SK-N-MC (cell line): ENCODE measurements at regions not wholly inside any gene's neighbourhood (a gene's known extent, or its start where the extent isn't known, plus 50 kb on each side); places are given as distances from the start of the nearest gene placed in this dataset.
A peak's percentile ranks its signal among the peaks of the same experiment; 100 is the strongest.

Source experiments
- EZH2 ChIP-seq: fragments of 200-600 bp; sonication (generic); IDR thresholded peaks from one replicate; pipeline ENCODE4 v1.6.1; 2017; ENCODE audit warnings: antibody characterized with exemption
- FOXP2 ChIP-seq: optimal IDR thresholded peaks from 2 replicates; pipeline ENCODE3; 2011; ENCODE audit warnings: mild to moderate bottlenecking, moderate library complexity; ENCODE audit not compliant: insufficient read depth; ENCODE audit errors: extremely low read length, control extremely low read depth
- POLR2AphosphoS5 ChIP-seq: IDR thresholded peaks from 2 replicates; pipeline ENCODE4 v1.6.1; 2012; ENCODE audit warnings: mild to moderate bottlenecking, low read depth, low read length, borderline replicate concordance

GRCh38 chr16:13856811-13857511, 63.0 kb upstream of the ERCC4 start:
- TF ChIP-seq EZH2 (no peak), FOXP2 (peak; percentile 41), POLR2AphosphoS5 (peak; percentile 46; the same call in 1 of the 2 replicates)
